RWPE2 (cell line): ENCODE measurements at regions not wholly inside any gene's neighbourhood (a gene's known extent, or its start where the extent isn't known, plus 50 kb on each side); places are given as distances from the start of the nearest gene placed in this dataset.

Source experiments
- ATAC-seq: fragments of 200-7000 bp; cut with Tn5 transposase; 3 replicates; pipeline ENCODE4 v1.9.1; 2021; ENCODE audit warnings: low read depth
- DNase-seq: peaks from one replicate; pipeline ENCODE4 v3.0.0-alpha.2; 2020; ENCODE audit warnings: low spot score
- H3K27ac ChIP-seq: fragments of 450-650 bp; 2 replicates; pipeline ENCODE4 v1.5.1; 2017; ENCODE audit warnings: mild to moderate bottlenecking; ENCODE audit not compliant: poor library complexity, severe bottlenecking
- H3K27me3 ChIP-seq: fragments of 250-450 bp; sonication (Bioruptor Pico); 2 replicates; pipeline ENCODE4 v1.5.1; 2021; ENCODE audit warnings: mild to moderate bottlenecking, moderate library complexity; ENCODE audit not compliant: insufficient read depth, poor library complexity, severe bottlenecking
- H3K36me3 ChIP-seq: fragments of 250-450 bp; sonication (Bioruptor Pico); 2 replicates; pipeline ENCODE4 v1.5.1; 2020; ENCODE audit warnings: low read depth, mild to moderate bottlenecking, moderate library complexity
- H3K4me1 ChIP-seq: fragments of 250-450 bp; sonication (Bioruptor Pico); 2 replicates; pipeline ENCODE4 v1.5.1; 2021; ENCODE audit warnings: mild to moderate bottlenecking, moderate library complexity; ENCODE audit not compliant: insufficient read depth, poor library complexity, severe bottlenecking
- H3K4me3 ChIP-seq: fragments of 250-450 bp; sonication (Bioruptor Pico); 2 replicates; pipeline ENCODE4 v1.5.1; 2021; ENCODE audit warnings: mild to moderate bottlenecking, moderate library complexity; ENCODE audit not compliant: severe bottlenecking
- H3K9me3 ChIP-seq: fragments of 250-450 bp; sonication (Bioruptor Pico); 2 replicates; pipeline ENCODE4 v1.5.1; 2021; ENCODE audit warnings: mild to moderate bottlenecking, moderate library complexity; ENCODE audit not compliant: severe bottlenecking
- CTCF ChIP-seq: fragments of 450-650 bp; IDR thresholded peaks from one replicate; pipeline ENCODE4 v1.5.1; 2017; ENCODE audit warnings: mild to moderate bottlenecking, moderate library complexity; ENCODE audit not compliant: poor library complexity, severe bottlenecking

DNA sequence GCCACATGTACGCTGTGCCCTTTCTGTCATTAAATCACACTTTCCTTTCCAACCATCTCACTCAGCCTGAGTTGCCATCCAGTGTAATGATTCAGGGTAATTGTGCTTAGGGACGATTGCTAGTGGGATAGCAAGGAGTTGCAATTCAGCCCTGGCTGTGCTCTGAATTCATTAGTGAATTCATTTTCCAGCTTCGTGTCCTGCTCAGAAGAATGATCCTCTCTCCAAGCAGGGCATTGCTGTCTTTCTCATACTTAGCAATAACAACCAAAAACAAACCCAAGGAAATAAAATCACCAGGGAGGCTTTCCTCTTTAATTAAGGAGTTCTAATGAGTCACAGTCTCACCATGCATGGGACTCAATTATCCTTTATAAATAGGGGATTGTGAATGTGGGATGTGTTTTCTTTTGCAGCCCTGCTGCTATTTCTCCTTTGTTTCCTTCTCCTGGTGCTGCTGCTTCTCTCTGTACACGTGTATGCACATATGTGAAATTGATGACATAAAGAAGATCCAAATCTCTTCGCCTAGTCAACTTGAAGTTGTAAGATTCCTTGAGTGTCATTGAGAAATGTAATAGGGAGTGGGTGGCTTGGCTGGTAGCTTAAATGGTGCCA is 167.0 kb downstream of the TSEN15 start:
- H3K36me3 ChIP-seq, result no peaks in the 10 kb centered on the region
- no peak overlapping the region for H3K27ac ChIP-seq
- no peak overlapping the region for H3K4me3 ChIP-seq
- no peaks in the 10 kb centered on the region for H3K27me3 ChIP-seq
- ATAC-seq (no peak), DNase-seq (no peak)
- no peak for TF ChIP-seq CTCF
- H3K4me1 ChIP-seq, result no peaks in the 10 kb centered on the region
- H3K9me3 ChIP-seq, result no peaks in the 10 kb centered on the region

DNA sequence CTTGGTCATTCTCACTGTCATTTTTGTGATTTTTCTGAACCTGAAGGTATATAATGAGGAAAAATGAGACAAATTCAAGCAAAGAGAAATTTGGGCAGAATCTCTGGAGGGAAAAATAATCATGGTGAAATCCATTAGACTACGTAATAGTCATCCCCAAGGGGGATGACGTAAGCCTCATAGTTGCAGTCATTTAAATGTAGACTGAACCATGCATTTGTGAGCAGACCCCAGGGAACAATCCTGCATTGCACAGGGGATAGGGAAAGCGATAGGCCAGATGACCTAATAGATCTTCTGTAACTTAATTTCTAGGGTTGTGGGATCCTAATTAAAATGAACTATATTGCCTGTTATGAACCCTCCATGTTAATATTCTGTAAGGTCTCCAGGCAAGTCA is 167.4 kb upstream of the C1orf21 start:
- Histone ChIP-seq H3K4me3 (no peak overlapping the region), H3K27ac (no peak overlapping the region), H3K27me3 (no peaks in the 10 kb centered on the region), H3K4me1 (no peaks in the 10 kb centered on the region), H3K36me3 (no peaks in the 10 kb centered on the region), H3K9me3 (no peaks in the 10 kb centered on the region)
- no peak for DNase-seq
- TF ChIP-seq CTCF, result no peak
- no peak for ATAC-seq

GRCh38 chr1:184219883-184220282 is 166.9 kb upstream of the C1orf21 start:
- Histone ChIP-seq H3K36me3 (no peaks in the 10 kb centered on the region), H3K27ac (no peak overlapping the region), H3K9me3 (no peaks in the 10 kb centered on the region), H3K4me3 (no peak overlapping the region), H3K27me3 (no peaks in the 10 kb centered on the region), H3K4me1 (no peaks in the 10 kb centered on the region)
- ATAC-seq (no peak), DNase-seq (no peak)
- no peak for TF ChIP-seq CTCF

GRCh38 chr1:184221087-184221486 is 165.7 kb upstream of the C1orf21 start:
- Histone ChIP-seq H3K4me1 (no peaks in the 10 kb centered on the region), H3K27ac (no peak overlapping the region), H3K9me3 (no peaks in the 10 kb centered on the region), H3K4me3 (no peak overlapping the region), H3K36me3 (no peaks in the 10 kb centered on the region), H3K27me3 (no peaks in the 10 kb centered on the region)
- no peak for TF ChIP-seq CTCF
- no peak for DNase-seq
- no peak for ATAC-seq

DNA sequence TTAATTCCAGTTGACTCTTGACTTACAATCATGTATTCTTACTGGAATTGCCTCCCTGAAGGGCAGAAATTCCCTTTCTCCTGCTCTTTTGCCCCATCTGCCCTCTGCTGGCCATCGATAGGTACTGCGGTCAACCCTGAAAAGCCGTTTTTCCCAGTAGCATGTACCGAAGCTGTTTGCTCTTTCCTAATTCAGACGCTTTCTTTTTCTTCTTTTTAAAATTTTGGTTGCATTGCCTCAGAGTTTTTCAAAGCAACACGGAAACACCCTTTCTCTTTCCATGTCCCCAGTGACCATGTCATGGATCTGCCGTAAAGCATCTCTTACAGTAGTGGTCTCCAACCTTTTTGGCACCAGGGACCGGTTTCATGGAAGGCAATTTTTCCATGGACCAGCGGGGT is 164.2 kb upstream of the C1orf21 start:
- ATAC-seq, result no peak
- DNase-seq, result no peak
- Histone ChIP-seq H3K4me1 (no peaks in the 10 kb centered on the region), H3K36me3 (no peaks in the 10 kb centered on the region), H3K9me3 (no peaks in the 10 kb centered on the region), H3K4me3 (no peak overlapping the region), H3K27ac (no peak overlapping the region), H3K27me3 (no peaks in the 10 kb centered on the region)
- peak; percentile 89 for TF ChIP-seq CTCF
